ENCODE measurements at regions not wholly inside any gene's neighbourhood (a gene's known extent, or its start where the extent isn't known, plus 50 kb on each side); places are given as distances from the start of the nearest gene placed in this dataset.

DNA sequence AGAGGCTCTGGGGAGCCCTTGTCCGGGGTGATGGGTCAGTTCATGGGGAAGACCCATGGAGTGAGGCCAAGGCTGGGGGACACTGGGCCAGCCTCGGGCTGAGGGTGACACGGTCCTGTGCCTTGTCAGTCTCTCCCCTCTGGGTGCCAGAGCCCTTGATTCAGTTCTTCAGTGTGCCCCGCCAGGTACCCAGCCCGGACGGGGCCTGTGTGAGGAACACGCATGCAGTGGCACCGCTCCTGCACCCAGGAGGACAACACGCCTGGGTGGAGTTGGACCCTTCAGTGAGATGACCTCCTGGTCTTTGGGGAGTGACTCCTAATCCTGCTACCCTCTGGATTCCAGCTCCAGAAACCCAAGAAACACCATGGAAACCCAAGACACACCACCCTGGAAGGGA is 264.4 kb downstream of the LOXHD1 start:
- Mint-ChIP-seq H3K27me3 (no peaks in the 10 kb centered on the region), H3K4me1 (ENCODE audit: low read depth) (no peaks in the 10 kb centered on the region), H3K9me3 (ENCODE audit: low read depth) (no peaks in the 10 kb centered on the region), H3K36me3 (no peaks in the 10 kb centered on the region), H3K27ac (no peak overlapping the region), H3K4me3 (no peak overlapping the region)

DNA sequence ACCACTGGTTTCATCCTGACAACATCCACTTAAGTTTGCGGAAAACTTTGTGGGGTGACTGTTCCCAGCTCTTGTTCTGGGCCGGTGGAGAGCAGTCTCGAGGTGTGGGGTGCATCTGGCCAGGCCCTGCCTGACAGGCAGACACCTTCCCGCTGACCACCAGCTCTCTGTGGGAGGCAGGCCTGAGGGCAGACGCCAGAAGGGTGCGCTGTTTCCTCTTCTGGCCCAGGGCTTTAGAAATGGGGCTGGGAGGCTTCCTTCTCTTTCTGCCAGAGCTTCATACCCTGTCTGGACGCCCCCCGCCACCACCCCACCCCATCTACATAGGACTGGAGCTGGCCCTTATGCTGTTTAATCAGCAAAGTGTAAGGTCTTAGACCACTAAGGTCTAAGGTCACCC is 263.8 kb downstream of the LOXHD1 start:
- H3K27ac Mint-ChIP-seq: no peak overlapping the region
- H3K4me3 Mint-ChIP-seq: no peak overlapping the region
- H3K9me3 Mint-ChIP-seq (ENCODE audit: low read depth): no peaks in the 10 kb centered on the region
- no peaks in the 10 kb centered on the region for H3K36me3 Mint-ChIP-seq
- H3K27me3 Mint-ChIP-seq: no peaks in the 10 kb centered on the region
- H3K4me1 Mint-ChIP-seq (ENCODE audit: low read depth): no peaks in the 10 kb centered on the region

DNA sequence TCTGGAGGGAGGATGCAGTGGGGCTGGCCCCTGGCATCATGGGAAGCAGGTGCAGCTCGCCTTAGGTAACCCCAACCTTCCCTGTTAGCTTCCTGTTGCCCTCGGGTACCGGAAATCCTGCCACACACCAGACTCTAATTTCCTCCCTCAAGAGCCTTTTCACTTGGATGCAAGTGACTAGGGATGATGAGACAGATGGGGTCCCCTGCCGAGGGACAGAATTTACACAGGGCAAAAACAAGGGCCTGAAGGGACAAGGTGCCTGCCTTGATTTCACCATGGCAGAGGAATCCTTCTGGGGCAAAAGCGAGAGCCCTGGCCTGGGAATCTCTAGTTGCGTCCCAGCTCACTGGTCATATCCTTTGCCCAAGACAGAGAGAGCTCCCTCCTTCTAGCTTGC is 263.1 kb downstream of the LOXHD1 start:
- Mint-ChIP-seq H3K4me1 (ENCODE audit: low read depth) (no peaks in the 10 kb centered on the region), H3K9me3 (ENCODE audit: low read depth) (no peaks in the 10 kb centered on the region), H3K27ac (no peak overlapping the region), H3K27me3 (no peaks in the 10 kb centered on the region), H3K4me3 (no peak overlapping the region), H3K36me3 (no peaks in the 10 kb centered on the region)

DNA sequence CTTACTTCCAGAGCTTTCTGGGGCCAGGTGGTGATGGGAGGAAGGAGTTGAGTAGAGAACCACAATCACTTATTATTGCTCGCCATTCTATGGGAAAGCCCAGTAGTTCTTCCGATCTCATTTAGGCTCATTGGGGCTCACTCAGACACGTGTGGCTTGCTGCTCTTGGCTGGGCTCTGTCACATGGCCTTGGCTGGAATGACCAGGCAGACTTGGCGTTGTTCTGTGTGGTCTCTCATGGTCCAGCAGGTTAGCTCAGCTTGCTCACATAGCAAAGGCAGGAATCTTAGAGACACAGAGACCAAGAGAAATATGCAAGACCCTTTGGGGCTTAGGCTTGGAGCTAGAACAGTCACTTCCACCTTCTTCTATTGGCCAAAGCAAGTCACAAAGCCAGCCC is 261.2 kb downstream of the LOXHD1 start:
- no peak overlapping the region for H3K4me3 Mint-ChIP-seq
- no peaks in the 10 kb centered on the region for H3K36me3 Mint-ChIP-seq
- no peaks in the 10 kb centered on the region for H3K9me3 Mint-ChIP-seq (ENCODE audit: low read depth)
- H3K4me1 Mint-ChIP-seq (ENCODE audit: low read depth): no peaks in the 10 kb centered on the region
- H3K27ac Mint-ChIP-seq: no peak overlapping the region
- H3K27me3 Mint-ChIP-seq: no peaks in the 10 kb centered on the region

DNA sequence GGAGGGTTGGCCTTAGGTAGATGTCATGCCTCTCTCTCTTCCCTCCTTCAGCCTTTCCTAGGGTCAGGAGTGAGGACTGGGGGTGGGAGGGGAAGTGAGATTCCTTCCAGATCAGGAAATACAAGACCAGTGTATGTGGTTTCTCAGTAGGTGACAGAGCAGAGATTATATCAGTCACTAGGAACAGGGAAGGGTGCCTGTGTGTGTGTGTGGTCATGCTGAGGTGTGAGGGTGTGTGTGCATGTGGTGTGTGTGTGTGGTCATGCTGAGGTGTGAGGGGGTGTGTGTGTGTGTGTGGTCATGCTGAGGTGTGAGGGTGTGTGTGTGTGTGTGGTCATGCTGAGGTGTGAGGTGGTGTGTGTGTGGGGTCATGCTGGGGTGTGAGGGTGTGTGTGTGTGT is 259.8 kb downstream of the LOXHD1 start:
- Mint-ChIP-seq H3K9me3 (ENCODE audit: low read depth) (no peaks in the 10 kb centered on the region), H3K27me3 (no peaks in the 10 kb centered on the region), H3K4me1 (ENCODE audit: low read depth) (no peaks in the 10 kb centered on the region), H3K4me3 (no peak overlapping the region), H3K27ac (no peak overlapping the region), H3K36me3 (no peaks in the 10 kb centered on the region)

DNA sequence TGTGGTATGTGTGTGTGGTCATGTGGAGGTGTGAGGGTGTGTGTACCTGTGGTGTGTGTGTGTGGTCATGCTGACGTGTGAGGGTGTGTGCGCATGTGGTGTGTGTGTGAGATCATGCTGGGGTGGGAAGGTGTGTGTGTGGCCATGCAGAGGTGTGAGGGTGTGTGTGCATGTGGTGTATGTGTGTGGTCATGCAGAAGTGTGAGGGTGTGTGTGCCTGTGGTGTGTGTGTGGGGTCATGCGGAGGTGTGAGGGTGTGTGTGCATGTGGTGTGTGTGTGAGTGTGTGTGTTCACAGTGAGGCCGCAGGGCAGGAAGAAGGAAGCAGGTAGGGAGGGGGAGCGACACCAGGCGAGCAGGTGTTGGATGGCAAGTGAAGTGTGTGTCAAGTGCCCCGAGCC is 259.0 kb downstream of the LOXHD1 start:
- H3K36me3 Mint-ChIP-seq: no peaks in the 10 kb centered on the region
- no peak overlapping the region for H3K4me3 Mint-ChIP-seq
- H3K9me3 Mint-ChIP-seq (ENCODE audit: low read depth): no peaks in the 10 kb centered on the region
- no peaks in the 10 kb centered on the region for H3K4me1 Mint-ChIP-seq (ENCODE audit: low read depth)
- H3K27me3 Mint-ChIP-seq: no peaks in the 10 kb centered on the region
- H3K27ac Mint-ChIP-seq: no peak overlapping the region

DNA sequence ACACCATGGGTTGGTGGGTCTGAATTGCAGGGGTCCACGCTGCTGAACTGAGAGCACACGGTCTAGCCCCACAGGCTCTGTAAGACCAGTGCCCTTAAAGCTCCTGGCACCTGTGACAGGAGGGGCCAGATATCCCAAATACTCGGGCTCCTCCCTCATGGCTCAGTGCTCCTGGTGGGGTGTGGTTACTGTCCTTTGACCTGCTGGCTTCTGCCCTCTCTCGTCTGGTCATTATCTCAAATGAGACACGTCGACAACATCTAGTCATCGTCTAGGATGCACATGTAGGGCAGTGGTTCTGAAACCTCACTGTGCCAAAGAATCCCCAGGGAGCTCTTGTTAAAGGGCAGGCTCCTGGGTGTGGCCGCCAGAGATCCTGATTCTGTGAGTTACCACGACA is 258.4 kb downstream of the LOXHD1 start:
- Mint-ChIP-seq H3K27ac (no peak overlapping the region), H3K36me3 (no peaks in the 10 kb centered on the region), H3K4me1 (ENCODE audit: low read depth) (no peaks in the 10 kb centered on the region), H3K4me3 (no peak overlapping the region), H3K9me3 (ENCODE audit: low read depth) (no peaks in the 10 kb centered on the region), H3K27me3 (no peaks in the 10 kb centered on the region)

DNA sequence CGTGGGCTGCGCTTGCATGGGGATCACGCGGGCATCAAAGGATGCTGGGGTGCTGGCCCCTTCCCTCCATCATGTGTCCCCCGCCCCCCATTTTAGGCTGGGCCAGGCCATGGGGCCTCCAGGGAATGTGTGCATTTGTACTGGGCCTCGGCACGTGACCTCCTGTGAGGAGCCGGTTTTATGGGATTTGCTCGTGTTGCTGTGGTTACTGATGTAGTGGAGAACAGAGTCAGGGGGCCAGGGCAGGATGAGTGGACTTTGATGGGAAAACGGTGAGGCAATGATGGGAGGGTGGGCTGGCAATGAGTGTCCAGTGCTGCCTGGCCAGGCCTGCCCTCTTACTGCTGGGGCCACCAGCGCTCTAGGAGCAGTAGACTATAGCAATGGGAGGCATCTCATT is 257.7 kb downstream of the LOXHD1 start:
- H3K4me3 Mint-ChIP-seq: no peak overlapping the region
- no peaks in the 10 kb centered on the region for H3K27me3 Mint-ChIP-seq
- no peaks in the 10 kb centered on the region for H3K4me1 Mint-ChIP-seq (ENCODE audit: low read depth)
- no peaks in the 10 kb centered on the region for H3K36me3 Mint-ChIP-seq
- no peaks in the 10 kb centered on the region for H3K9me3 Mint-ChIP-seq (ENCODE audit: low read depth)
- H3K27ac Mint-ChIP-seq: no peak overlapping the region

DNA sequence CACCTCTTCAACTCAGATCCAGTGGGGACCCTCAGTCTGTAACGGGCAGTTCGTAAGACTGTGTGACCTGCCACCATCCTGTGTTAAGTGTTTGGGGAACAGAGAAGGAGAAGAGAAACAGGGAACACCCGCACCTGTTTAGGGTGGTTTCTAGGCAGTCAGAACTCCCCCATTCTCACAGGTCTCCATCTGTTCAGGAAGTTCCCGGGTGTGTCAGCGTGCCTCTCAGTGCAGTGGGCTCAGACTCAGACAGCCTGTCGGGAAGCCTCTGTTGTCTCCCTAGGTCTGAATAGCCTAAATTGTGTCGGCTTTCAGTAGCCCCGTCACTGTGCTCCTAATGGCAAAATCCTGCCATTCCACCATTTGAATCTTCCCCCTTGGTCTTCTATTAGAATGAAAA is 256.6 kb downstream of the LOXHD1 start:
- Mint-ChIP-seq H3K27me3 (no peaks in the 10 kb centered on the region), H3K36me3 (no peaks in the 10 kb centered on the region), H3K4me1 (ENCODE audit: low read depth) (no peaks in the 10 kb centered on the region)

DNA sequence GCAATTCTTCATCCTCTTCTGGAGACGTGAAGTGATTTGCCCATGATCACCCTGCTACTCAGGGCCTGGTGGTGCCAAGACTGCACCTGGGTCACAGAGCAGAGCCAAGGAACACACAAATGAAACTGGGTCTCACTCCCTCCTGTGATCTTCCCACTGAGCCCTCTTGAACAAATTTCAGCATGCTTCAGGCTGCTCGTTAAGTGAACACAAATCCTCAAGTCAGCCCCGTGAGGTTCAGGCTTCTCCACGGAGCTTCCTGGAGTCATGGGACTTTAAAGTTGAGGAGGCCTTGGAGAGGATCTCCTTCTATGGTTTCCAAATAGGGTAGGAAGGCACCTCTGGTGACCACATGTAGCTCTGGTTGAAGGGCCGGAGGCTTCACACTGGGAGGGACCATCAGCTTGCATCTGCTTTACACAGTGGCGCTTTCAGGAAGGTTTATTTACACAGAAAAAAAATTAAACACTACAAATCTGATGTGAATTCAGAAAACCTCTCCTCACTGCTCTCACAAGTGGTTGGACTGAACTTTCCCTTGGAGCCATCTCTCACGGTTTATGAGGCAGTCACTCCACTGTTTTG is 255.4 kb downstream of the LOXHD1 start:
- H3K4me1 Mint-ChIP-seq (ENCODE audit: low read depth): no peaks in the 10 kb centered on the region
- no peaks in the 10 kb centered on the region for H3K36me3 Mint-ChIP-seq
- H3K27ac Mint-ChIP-seq: no peak overlapping the region
- no peaks in the 10 kb centered on the region for H3K27me3 Mint-ChIP-seq
- no peaks in the 10 kb centered on the region for H3K9me3 Mint-ChIP-seq (ENCODE audit: low read depth)
- no peak overlapping the region for H3K4me3 Mint-ChIP-seq

More for the DNA sequence above, 256.6 kb downstream of the LOXHD1 start:
- no peaks in the 10 kb centered on the region for H3K9me3 Mint-ChIP-seq (ENCODE audit: low read depth)
- no peak overlapping the region for H3K4me3 Mint-ChIP-seq
- no peak overlapping the region for H3K27ac Mint-ChIP-seq

DNA sequence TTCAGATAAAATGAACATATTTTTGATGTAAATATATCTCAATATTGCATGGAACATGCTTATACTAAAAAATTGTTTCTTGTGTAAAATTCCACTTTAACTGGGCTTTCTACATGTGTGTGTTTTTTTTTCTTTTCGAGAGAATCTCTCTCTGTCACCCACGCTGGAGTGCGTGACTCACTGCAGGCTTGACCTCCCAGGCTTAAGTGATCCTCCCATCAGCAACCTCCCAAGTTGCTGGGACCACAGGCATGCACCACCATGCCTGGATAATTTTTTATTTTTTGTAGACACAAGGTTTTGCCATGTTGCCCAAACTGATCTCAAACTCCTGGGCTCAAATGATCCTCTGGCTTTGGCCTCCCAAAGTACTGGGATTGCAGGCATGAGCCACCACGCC is 254.6 kb downstream of the LOXHD1 start:
- Mint-ChIP-seq H3K9me3 (ENCODE audit: low read depth) (no peaks in the 10 kb centered on the region), H3K36me3 (no peaks in the 10 kb centered on the region), H3K27me3 (no peaks in the 10 kb centered on the region), H3K4me3 (no peak overlapping the region), H3K27ac (no peak overlapping the region), H3K4me1 (ENCODE audit: low read depth) (no peaks in the 10 kb centered on the region)

DNA sequence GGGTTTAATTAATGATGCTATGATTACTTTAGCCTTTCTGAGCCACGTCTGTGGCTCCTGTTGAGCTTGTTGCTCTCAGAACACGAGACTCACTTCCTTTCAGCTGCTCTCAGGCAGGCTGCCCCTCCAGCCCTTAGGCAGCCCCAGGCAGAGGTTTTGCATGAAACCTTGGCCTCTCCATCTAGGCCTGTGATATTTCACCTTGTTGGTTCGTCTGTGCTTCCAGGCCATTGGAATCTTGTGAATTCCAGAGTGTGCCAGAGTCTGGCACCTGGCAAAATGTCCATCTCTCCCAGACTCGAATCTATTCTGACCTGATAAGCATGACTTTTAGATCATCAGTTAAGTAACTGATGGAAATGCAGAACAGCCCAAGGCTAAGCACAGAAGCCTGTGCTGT is 254.1 kb downstream of the LOXHD1 start:
- Mint-ChIP-seq H3K4me3 (no peak overlapping the region), H3K27ac (no peak overlapping the region), H3K36me3 (no peaks in the 10 kb centered on the region)

DNA sequence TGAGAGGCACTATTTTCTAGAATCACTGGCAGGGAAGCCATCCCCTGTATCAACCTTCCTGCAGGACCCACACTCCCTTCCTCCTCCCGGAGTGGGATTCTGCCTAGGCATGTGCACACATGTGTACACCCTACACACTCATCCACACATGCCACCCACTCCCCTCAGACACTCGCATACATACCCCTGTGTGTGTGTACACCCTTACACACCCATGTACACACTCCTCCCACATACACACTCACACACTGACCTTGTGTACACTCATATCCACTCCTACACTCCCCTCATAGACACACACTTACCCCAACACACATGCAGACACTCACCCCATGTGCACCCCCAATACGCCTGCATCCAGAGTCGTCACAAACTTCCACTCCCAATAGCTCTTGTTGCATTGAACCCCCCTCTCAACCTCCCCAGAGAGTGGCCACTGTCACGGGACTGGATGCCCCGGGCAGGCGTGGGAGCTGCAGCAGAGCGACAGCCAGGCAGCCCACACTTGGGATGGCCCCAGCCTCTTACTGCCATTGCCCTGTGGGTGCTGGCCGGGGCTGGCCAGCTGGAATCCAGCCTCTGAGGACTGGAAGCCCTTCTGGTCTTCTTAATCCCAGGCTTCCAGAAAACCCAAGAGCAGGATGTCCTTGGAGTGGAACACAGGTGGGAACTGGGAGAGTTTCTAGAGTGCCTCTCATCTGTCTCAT is 251.0 kb downstream of the LOXHD1 start:
- no peak overlapping the region for H3K27ac Mint-ChIP-seq
- H3K4me3 Mint-ChIP-seq: no peak overlapping the region
- H3K4me1 Mint-ChIP-seq (ENCODE audit: low read depth): no peaks in the 10 kb centered on the region
- no peaks in the 10 kb centered on the region for H3K36me3 Mint-ChIP-seq
- no peaks in the 10 kb centered on the region for H3K9me3 Mint-ChIP-seq (ENCODE audit: low read depth)
- H3K27me3 Mint-ChIP-seq: no peaks in the 10 kb centered on the region

More for the DNA sequence above, 254.1 kb downstream of the LOXHD1 start:
- Mint-ChIP-seq H3K4me1 (ENCODE audit: low read depth) (no peaks in the 10 kb centered on the region), H3K27me3 (no peaks in the 10 kb centered on the region), H3K9me3 (ENCODE audit: low read depth) (no peaks in the 10 kb centered on the region)

DNA sequence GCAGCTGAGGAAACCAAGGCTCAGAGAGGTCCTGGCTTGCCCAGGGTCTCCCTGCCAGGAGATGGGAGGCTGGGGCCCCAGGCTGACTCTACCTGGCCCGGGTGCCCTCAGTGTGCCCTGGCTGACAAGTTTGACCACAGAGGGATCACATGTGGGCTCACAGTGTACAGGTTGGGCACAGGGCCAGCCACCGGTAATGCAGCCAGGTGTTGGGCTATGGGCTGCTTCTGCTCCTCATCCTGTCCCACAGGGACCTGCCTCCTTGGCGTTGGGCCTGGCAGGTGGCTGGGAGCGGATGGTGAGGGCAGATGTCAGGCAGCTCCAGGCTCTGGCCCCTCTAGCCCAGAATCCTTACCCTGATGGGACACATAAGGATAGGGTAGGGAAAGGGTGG is 250.5 kb downstream of the LOXHD1 start:
- Mint-ChIP-seq H3K4me3 (no peak overlapping the region), H3K9me3 (ENCODE audit: low read depth) (no peaks in the 10 kb centered on the region), H3K27ac (no peak overlapping the region), H3K4me1 (ENCODE audit: low read depth) (no peaks in the 10 kb centered on the region), H3K36me3 (no peaks in the 10 kb centered on the region), H3K27me3 (no peaks in the 10 kb centered on the region)

DNA sequence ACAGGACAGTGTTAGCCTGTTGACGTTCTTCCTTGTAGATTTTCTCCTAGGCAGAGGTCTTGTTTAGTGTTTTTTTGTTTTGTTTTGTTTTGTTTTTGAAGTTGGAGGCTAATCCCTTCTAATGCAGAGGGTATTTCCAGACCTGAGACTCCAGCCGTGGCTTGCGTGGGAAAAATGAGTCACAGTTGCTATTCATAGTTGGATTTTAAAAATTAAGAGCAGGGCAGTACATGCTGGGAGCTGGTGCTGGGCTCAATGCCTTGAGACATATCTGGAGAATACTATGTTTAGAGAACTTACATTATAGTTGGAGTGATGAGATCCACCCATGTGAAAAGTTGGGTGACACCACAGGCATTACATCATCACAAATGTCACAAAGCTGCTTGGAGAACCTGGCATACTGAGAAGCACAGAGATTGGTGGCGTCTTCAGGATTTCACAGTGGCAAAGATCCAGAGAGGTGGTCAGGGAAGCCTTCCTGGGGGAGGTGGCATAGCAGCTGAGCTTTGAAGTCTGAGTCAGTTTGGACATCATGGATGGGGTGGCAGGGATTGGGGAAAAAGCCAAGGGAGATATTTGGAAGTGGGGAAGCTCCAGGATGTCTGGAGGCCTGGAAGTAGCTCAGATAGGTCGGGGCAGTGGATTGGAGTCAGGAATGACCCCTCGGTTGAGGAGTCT is 249.4 kb downstream of the LOXHD1 start:
- no peak overlapping the region for H3K27ac Mint-ChIP-seq
- no peaks in the 10 kb centered on the region for H3K9me3 Mint-ChIP-seq (ENCODE audit: low read depth)
- H3K4me1 Mint-ChIP-seq (ENCODE audit: low read depth): no peaks in the 10 kb centered on the region
- no peak overlapping the region for H3K4me3 Mint-ChIP-seq
- H3K27me3 Mint-ChIP-seq: no peaks in the 10 kb centered on the region
- H3K36me3 Mint-ChIP-seq: no peaks in the 10 kb centered on the region

Data from activated naive CD8-positive, alpha-beta T cell (primary cell).